Panc1 (cell line): ENCODE measurements at regions not wholly inside any gene's neighbourhood (a gene's known extent, or its start where the extent isn't known, plus 50 kb on each side); places are given as distances from the start of the nearest gene placed in this dataset.

Experiments used
- CTCF ChIP-seq: fragments of 450-650 bp; IDR thresholded peaks from 2 replicates; pipeline ENCODE4 v1.5.1; 2017; ENCODE audit warnings: mild to moderate bottlenecking
- POLR2AphosphoS5 ChIP-seq: IDR thresholded peaks from 2 replicates; pipeline ENCODE4 v1.6.1; 2012; ENCODE audit warnings: mild to moderate bottlenecking, low read depth, low read length, moderate library complexity
- REST ChIP-seq, 2 experiments: IDR thresholded peaks; 2 replicates each; pipeline ENCODE4 v1.6.1; 2011 to 2012; ENCODE audit warnings: low read depth in 2 of 2, control low read depth in 1 of 2, low read length in 1 of 2, mild to moderate bottlenecking in 1 of 2, moderate library complexity in 1 of 2; ENCODE audit not compliant: insufficient read depth in 1 of 2

- TF ChIP-seq CTCF (no peak), POLR2AphosphoS5 (no peak), REST (IDR thresholded peaks at IDR 0.05; ENCODE audit: insufficient read depth in 1 of 2, low read depth in 2 of 2, low read length in 1 of 2) (no peak)
Measured at GRCh38 chr5:2584579-2585269, 166.8 kb downstream of the IRX2 start.
